OCI-LY1 (cell line): ENCODE measurements at regions not wholly inside any gene's neighbourhood (a gene's known extent, or its start where the extent isn't known, plus 50 kb on each side); places are given as distances from the start of the nearest gene placed in this dataset.

ENCODE experiments used
- H2AFZ ChIP-seq: fragments of 200-600 bp; sonication (generic), shearing (Covaris generic); 2 replicates; pipeline ENCODE4 v1.6.0; 2014; ENCODE audit warnings: antibody characterized with exemption, mild to moderate bottlenecking, low read length
- H3F3A ChIP-seq: fragments of 200-600 bp; sonication (generic), shearing (Covaris generic); 2 replicates; pipeline ENCODE4 v1.6.0; 2014; ENCODE audit warnings: mild to moderate bottlenecking, antibody characterized with exemption, low read length, moderate library complexity; ENCODE audit not compliant: insufficient read depth
- H3K27ac ChIP-seq: fragments of 200-600 bp; sonication (generic); 2 replicates; pipeline ENCODE4 v1.5.1; 2014; ENCODE audit warnings: low read length, mixed run types, mild to moderate bottlenecking, low read depth; ENCODE audit not compliant: poor library complexity, severe bottlenecking
- H3K27me3 ChIP-seq: fragments of 200-600 bp; sonication (generic); 2 replicates; pipeline ENCODE4 v1.6.0; 2014; ENCODE audit warnings: antibody characterized with exemption, mild to moderate bottlenecking, low read length, moderate library complexity; ENCODE audit not compliant: insufficient read depth
- H3K36me3 ChIP-seq: fragments of 200-600 bp; sonication (generic); 2 replicates; pipeline ENCODE4 v1.6.1; 2014; ENCODE audit warnings: mild to moderate bottlenecking, antibody characterized with exemption, low read length, moderate library complexity, mixed read lengths; ENCODE audit not compliant: insufficient read depth
- H3K4me1 ChIP-seq: fragments of 200-600 bp; sonication (generic); 2 replicates; pipeline ENCODE4 v1.5.1; 2014; ENCODE audit warnings: mild to moderate bottlenecking, low read length, moderate library complexity; ENCODE audit not compliant: insufficient read depth, severe bottlenecking
- H3K4me2 ChIP-seq: fragments of 200-600 bp; sonication (generic), shearing (Covaris generic); 2 replicates; pipeline ENCODE4 v1.6.1; 2014; ENCODE audit warnings: low read length
- H3K4me3 ChIP-seq: fragments of 200-600 bp; sonication (generic); 2 replicates; pipeline ENCODE4 v1.5.1; 2014; ENCODE audit warnings: low read length, low read depth, mild to moderate bottlenecking, mixed read lengths; ENCODE audit not compliant: poor library complexity, severe bottlenecking
- H3K79me2 ChIP-seq: fragments of 200-600 bp; shearing (Covaris generic); 2 replicates; pipeline ENCODE4 v1.6.1; 2016; ENCODE audit warnings: mixed run types, low read length, mixed read lengths; ENCODE audit not compliant: insufficient read depth
- H3K9ac ChIP-seq: fragments of 200-600 bp; sonication (generic), shearing (Covaris generic); 2 replicates; pipeline ENCODE4 v1.6.1; 2014; ENCODE audit warnings: mild to moderate bottlenecking, low read length, mixed read lengths
- H3K9me2 ChIP-seq: fragments of 200-600 bp; sonication (generic), shearing (Covaris generic); 2 replicates; pipeline ENCODE4 v1.6.1; 2014; ENCODE audit warnings: low read depth, mild to moderate bottlenecking, low read length, mixed read lengths
- H3K9me3 ChIP-seq: fragments of 200-600 bp; shearing (Covaris generic); 2 replicates; pipeline ENCODE4 v1.6.1; 2014; ENCODE audit warnings: low read length, mixed read lengths
- H4K20me1 ChIP-seq: fragments of 200-600 bp; sonication (generic), shearing (Covaris generic); 2 replicates; pipeline ENCODE4 v1.6.0; 2016; ENCODE audit warnings: mild to moderate bottlenecking, low read length; ENCODE audit not compliant: insufficient read depth
- EZH2 ChIP-seq: fragments of 200-600 bp; sonication (generic), shearing (Covaris generic); IDR thresholded peaks from 2 replicates; pipeline ENCODE4 v1.8.0; 2017; ENCODE audit warnings: borderline replicate concordance, mixed run types, mild to moderate bottlenecking, antibody characterized with exemption, low read length, moderate library complexity, mixed read lengths
- TF ChIP-seq, protein P1 (sequence below): fragments of 200-600 bp; sonication (generic), shearing (Covaris generic); IDR thresholded peaks from 2 replicates; pipeline ENCODE4 v1.5.1; 2017; ENCODE audit warnings: mild to moderate bottlenecking, antibody characterized with exemption, low read length, moderate library complexity, mixed read lengths

DNA sequence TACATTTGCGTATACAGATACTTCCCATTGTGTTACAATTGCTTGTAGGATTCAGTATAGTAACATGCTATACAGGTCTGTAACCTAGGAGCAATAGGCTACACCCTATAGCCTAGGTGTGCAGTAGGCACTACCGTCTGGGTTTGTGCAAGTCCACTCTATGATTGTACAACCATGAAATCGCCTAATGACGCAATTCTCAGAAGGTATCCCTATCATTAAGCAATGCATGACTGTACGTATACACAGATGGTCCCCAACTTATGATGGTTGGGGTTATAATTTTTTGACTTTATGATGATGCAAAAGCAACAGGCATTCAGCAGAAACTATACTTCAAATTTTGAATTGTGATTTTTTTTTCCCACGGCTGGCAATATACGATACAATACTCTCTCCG lies 458.2 kb upstream of the NOX3 start:
- Histone ChIP-seq H3K27me3 (no peaks in the 10 kb centered on the region), H3K4me2 (no peak overlapping the region), H3K9ac (no peak overlapping the region), H3K9me2 (no peaks in the 10 kb centered on the region), H3K36me3 (no peaks in the 10 kb centered on the region), H3F3A (no peaks in the 10 kb centered on the region), H3K9me3 (no peaks in the 10 kb centered on the region), H2AFZ (no peak overlapping the region), H3K79me2 (no peaks in the 10 kb centered on the region), H4K20me1 (no peaks in the 10 kb centered on the region), H3K4me3 (no peak overlapping the region), H3K4me1 (no peaks in the 10 kb centered on the region), H3K27ac (no peak overlapping the region)
- TF ChIP-seq, protein P1, sequence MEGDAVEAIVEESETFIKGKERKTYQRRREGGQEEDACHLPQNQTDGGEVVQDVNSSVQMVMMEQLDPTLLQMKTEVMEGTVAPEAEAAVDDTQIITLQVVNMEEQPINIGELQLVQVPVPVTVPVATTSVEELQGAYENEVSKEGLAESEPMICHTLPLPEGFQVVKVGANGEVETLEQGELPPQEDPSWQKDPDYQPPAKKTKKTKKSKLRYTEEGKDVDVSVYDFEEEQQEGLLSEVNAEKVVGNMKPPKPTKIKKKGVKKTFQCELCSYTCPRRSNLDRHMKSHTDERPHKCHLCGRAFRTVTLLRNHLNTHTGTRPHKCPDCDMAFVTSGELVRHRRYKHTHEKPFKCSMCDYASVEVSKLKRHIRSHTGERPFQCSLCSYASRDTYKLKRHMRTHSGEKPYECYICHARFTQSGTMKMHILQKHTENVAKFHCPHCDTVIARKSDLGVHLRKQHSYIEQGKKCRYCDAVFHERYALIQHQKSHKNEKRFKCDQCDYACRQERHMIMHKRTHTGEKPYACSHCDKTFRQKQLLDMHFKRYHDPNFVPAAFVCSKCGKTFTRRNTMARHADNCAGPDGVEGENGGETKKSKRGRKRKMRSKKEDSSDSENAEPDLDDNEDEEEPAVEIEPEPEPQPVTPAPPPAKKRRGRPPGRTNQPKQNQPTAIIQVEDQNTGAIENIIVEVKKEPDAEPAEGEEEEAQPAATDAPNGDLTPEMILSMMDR: no peak
- TF ChIP-seq EZH2: no peak

DNA sequence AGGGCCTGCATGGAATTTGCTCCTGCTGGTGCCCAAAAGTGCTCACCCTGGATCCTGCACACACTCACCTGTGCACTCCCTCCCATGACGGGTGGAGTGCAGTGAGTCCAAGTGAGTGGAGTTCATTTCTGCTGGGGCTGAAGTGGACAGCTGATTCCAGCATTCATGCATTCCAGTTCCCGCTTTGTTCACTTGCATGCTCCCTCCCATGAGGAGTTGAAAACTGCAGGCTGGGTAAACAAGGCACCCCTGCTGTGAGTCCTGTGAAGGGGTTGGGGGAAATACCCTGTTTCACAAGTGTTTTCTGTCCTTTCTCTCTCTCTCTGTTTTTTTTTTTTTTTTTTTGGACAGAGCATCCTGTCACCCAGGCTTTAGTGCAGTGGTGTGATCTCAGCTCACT lies 454.1 kb upstream of the NOX3 start:
- TF ChIP-seq, protein P1: no peak
- TF ChIP-seq EZH2: no peak
- Histone ChIP-seq H3K79me2 (no peaks in the 10 kb centered on the region), H3K36me3 (no peaks in the 10 kb centered on the region), H3K9me2 (no peaks in the 10 kb centered on the region), H3K27me3 (no peaks in the 10 kb centered on the region), H3K4me3 (no peak overlapping the region), H3K4me2 (no peak overlapping the region), H3K9ac (no peak overlapping the region), H3K9me3 (no peaks in the 10 kb centered on the region), H3K4me1 (no peaks in the 10 kb centered on the region), H4K20me1 (no peaks in the 10 kb centered on the region), H3K27ac (no peak overlapping the region), H2AFZ (no peak overlapping the region), H3F3A (no peaks in the 10 kb centered on the region)

DNA sequence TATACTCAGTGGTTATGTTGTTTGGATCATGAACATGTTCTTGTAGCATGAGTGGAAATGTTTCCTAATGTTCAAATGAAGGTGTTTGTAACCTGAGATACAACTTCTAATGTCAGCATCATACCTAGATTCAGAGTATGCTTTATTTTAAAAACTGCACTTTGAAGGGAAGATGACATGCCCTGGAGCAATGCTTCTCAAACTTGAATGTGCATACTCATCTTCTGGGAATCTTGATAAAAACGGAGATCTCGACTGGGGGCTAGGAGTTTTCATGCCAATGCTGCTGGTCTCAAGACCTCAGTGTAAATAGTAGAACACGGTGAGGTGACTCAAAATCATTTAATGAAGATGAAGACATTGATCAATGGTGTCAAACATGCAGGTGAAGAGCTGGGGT lies 440.0 kb upstream of the NOX3 start:
- Histone ChIP-seq H3K79me2 (no peaks in the 10 kb centered on the region), H3F3A (no peaks in the 10 kb centered on the region), H3K9me3 (no peaks in the 10 kb centered on the region), H3K9ac (no peak overlapping the region), H3K27me3 (no peaks in the 10 kb centered on the region), H3K4me3 (no peak overlapping the region), H2AFZ (no peak overlapping the region), H4K20me1 (no peaks in the 10 kb centered on the region), H3K4me1 (no peaks in the 10 kb centered on the region), H3K36me3 (no peaks in the 10 kb centered on the region), H3K27ac (no peak overlapping the region), H3K4me2 (no peak overlapping the region), H3K9me2 (no peaks in the 10 kb centered on the region)
- no peak for TF ChIP-seq EZH2
- TF ChIP-seq, protein P1: no peak
